HG02884 (cell line): ENCODE measurements at regions not wholly inside any gene's neighbourhood (a gene's known extent, or its start where the extent isn't known, plus 50 kb on each side); places are given as distances from the start of the nearest gene placed in this dataset.

Source experiments
- ATAC-seq: cut with Tn5 transposase; IDR thresholded peaks from one replicate; pipeline ENCODE4 v1.9.1; 2021; ENCODE audit warnings: mild to moderate bottlenecking, moderate library complexity; ENCODE audit not compliant: unreplicated experiment

- ATAC-seq: no peak
Observed at GRCh38 chr16:13291591-13292333, 390.4 kb downstream of the SHISA9 start.

- ATAC-seq: no peak
Observed at GRCh38 chr16:13296206-13296605, 394.8 kb downstream of the SHISA9 start.

GRCh38 chr16:13298666-13299065, 397.3 kb downstream of the SHISA9 start:
- no peak for ATAC-seq

GRCh38 chr16:13300066-13300840, 398.9 kb downstream of the SHISA9 start:
- ATAC-seq: no peak

- ATAC-seq: no peak
Observed at GRCh38 chr16:13305019-13305755, 403.8 kb downstream of the SHISA9 start.

- ATAC-seq: no peak
Observed at GRCh38 chr16:13306161-13306995, 405.0 kb downstream of the SHISA9 start.

GRCh38 chr16:13307255-13307654, 405.9 kb downstream of the SHISA9 start:
- ATAC-seq: no peak

GRCh38 chr16:13307851-13308250, 406.5 kb downstream of the SHISA9 start:
- no peak for ATAC-seq

GRCh38 chr16:13312063-13312462, 410.7 kb downstream of the SHISA9 start:
- no peak for ATAC-seq

- ATAC-seq: no peak
Observed at GRCh38 chr16:13313351-13313750, 412.0 kb downstream of the SHISA9 start.

- no peak for ATAC-seq
Observed at GRCh38 chr16:13314633-13315032, 413.2 kb downstream of the SHISA9 start.

- no peak for ATAC-seq
Observed at GRCh38 chr16:13315642-13316427, 414.4 kb downstream of the SHISA9 start.

- no peak for ATAC-seq
Observed at GRCh38 chr16:13322336-13322735, 420.9 kb downstream of the SHISA9 start.

GRCh38 chr16:13324851-13325250, 423.5 kb downstream of the SHISA9 start:
- no peak for ATAC-seq

- no peak for ATAC-seq
Observed at GRCh38 chr16:13325396-13325795, 424.0 kb downstream of the SHISA9 start.

GRCh38 chr16:13331918-13332317, 430.5 kb downstream of the SHISA9 start:
- no peak for ATAC-seq

GRCh38 chr16:13332713-13333255, 431.4 kb downstream of the SHISA9 start:
- no peak for ATAC-seq

GRCh38 chr16:13333336-13333735, 431.9 kb downstream of the SHISA9 start:
- ATAC-seq: no peak

- no peak for ATAC-seq
Observed at GRCh38 chr16:13335879-13336278, 434.5 kb downstream of the SHISA9 start.

- no peak for ATAC-seq
Observed at GRCh38 chr16:13336335-13336734, 434.9 kb downstream of the SHISA9 start.
